Fibroblast of skin of scalp (primary cell): ENCODE measurements at regions not wholly inside any gene's neighbourhood (a gene's known extent, or its start where the extent isn't known, plus 50 kb on each side); places are given as distances from the start of the nearest gene placed in this dataset.
A peak's percentile ranks its signal among the peaks of the same experiment; 100 is the strongest.
"Not testable (repeated sequence)": the region's sequence is repeated elsewhere in the genome, so short reads cannot be mapped to it uniquely, and the experiment has no call there.

Source experiments
- DNase-seq: peaks from one replicate; pipeline ENCODE4 v3.0.0-alpha.2; 2013

DNA sequence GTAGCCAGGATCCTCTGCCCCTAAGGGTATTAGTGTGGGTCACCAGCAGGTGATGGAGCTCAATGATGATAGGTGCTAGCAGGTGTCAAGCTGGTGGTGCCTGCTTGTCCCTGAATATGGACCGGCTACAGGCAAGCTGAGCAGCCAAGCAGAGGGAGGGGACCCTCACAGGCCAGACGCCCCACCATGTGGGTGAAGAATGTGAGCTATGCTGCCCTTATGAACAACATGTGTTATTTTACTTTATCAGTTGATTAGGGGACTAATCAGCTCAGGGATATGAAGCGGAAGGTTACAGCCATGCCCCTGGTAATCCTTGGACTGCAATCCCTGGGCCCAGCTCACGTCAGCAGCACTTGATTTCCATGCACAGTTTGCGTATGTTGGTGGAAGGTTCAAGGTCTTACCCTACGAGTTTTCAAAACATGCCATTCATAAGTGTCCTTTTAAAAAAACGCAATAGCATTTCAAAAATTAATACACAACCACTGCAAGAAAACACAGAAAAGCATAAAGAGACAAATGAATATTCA lies 106.0 kb downstream of the CDC7 start:
- DNase-seq: no peak

DNA sequence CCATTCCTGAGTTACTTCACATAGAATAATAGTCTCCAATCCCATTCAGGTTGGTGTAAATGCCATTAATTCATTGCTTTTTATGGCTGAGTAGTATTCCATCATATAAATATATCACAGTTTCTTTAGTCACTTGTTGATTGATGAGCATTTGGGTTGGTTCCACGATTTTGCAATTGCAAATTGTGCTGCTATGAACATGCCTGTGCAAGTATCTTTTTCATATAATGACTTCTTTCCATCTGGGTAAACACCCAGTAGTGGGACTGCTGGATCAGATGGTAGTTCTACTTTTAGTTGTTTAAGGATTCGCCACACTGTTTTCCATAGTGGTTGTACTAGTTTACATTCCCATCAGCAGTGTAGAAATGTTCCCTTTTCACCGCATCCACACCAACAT lies 107.0 kb downstream of the CDC7 start:
- not testable (repeated sequence) for DNase-seq

DNA sequence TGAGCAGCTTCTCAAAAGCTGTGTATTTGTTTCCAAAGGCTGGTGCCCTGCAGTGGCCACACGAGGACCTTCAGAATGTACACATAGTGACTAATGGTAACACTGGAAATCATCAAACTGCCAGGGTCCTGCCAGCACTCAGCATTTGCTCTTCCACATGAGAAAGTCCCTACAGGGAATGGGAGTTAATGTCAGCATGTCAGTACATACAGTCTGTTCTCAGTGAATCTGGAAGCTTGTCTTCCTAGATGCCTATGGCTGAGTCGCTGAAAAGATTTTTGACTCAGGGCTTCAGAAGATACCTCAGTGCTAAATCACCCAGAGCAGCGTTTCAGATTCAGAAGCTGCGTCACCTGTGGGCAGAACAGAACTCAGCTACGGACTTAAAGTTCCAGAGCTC lies 108.2 kb downstream of the CDC7 start:
- peak; percentile 90 for DNase-seq

DNA sequence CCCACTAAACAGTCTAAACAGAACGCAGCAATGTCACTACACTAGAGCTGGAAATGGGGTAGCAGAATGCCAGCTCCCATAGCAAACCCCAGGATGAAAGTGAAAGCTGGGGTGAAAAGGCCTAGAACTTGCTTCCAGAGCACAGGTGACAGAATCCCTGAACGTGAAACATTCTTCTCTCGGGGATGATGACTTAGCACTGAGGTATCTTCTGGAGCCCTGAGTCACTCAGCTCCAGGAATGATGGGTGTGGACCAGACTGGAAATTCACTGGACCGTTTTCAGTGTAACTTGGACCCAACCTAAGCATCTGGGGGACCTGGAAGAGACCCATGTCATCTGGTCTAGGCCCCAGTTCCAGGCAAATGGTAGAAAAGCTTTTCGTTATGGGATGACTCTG lies 108.9 kb downstream of the CDC7 start:
- DNase-seq: peak; percentile 77

DNA sequence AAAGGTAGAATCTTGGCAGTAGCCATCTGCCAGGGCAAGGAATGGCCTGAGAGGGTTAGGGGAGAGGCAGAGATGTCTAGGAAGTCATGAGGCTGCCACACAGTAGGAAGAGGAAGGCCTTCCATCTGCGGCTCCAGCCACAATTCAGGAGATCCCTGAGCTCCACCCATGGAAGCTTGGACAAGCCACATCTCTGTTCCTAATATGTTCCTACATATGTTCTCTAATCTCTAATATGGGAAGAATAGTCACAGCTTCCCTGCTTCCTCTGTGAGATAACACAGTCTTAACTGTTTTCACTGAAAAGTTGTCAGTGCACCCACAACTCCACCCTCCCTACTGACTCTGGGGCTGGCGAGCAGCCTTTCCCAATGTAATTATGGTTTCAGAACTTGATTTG lies 109.5 kb downstream of the CDC7 start:
- no peak for DNase-seq

DNA sequence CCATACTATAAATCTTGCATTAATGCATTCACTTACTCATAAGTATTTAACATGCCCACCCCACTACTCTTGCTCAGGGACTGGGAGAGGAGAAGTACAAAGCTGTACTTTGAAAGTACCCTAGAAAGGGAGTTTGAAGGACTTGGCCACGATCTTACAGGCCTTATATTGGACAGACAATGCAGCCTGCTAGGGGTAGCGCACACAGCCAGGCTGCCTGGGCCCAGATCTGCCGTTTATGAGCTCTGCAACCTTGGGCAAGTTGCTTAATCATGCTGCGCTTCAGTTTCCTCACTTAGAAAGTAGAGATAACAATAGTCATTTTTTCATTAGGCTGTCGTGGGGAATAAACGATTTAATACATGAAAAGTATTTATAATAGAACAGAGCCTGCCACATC lies 110.1 kb downstream of the CDC7 start:
- no peak for DNase-seq

DNA sequence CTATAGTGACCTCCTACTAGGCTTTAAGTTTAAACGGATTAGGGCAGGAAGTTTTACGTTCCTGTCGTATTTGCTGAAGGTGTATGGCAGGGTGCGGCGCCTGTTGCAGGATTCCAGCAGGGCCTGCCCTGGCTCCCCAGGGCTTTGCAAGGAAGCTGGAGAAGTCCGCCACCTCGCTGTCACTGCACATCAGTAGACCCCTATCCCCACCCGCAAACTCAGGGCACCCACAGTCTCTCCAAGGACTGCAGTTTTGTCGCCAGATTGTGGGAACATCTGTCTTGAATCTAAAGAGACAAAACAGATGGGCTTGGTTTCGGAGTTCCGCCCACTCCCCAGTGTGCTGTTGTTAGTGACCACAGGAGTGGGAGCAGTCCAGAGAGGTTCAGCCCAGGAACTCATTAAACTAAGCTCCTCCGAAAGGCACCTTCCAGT lies 110.8 kb downstream of the CDC7 start:
- DNase-seq: peak; percentile 69

GRCh38 chr1:91613595-91613994 lies 112.9 kb downstream of the CDC7 start:
- peak; percentile 57 for DNase-seq

GRCh38 chr1:91616712-91617111 lies 116.1 kb downstream of the CDC7 start:
- DNase-seq: no peak

- DNase-seq: no peak
Observed at GRCh38 chr1:91617285-91617765, 116.7 kb downstream of the CDC7 start.

DNA sequence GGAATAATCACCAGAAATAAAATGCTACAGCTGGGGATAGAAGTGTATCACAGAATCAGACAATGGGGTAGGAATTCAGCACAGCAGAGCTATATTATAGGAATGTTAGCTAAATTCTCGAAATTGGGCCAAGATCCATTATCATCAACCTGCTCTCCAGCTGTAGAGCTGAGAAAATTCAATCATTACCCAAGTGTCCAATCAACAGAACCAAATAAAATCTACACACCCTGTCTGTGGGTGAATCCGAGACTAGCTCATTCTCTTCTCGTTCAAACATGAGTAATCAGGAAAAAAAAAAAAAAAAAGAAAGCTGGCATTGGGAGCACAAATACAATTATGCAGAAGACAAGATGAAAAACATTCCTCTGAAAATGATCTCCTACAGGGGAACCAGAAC lies 119.2 kb downstream of the CDC7 start:
- DNase-seq: peak; percentile 19

- no peak for DNase-seq
Observed at GRCh38 chr1:91621360-91621759, 120.7 kb downstream of the CDC7 start.

DNA sequence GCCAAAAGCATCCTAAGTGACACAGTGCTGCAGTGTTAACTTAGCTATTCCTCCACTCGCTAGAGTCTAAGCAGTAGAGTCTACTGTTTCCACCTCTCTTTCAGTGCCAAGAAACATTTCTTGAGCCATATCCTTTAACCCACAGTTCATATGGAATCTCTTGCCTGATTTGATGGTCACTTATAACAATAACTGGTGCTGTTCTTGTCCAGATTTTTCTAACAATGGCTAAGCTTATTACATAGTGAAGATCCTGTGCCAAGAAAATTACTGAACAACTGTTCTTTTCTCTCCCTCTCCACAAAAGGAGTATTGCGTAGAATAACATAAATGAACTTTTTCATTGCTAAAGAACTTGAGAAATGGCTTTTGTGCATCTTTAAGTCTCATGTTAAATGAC lies 121.3 kb downstream of the CDC7 start:
- DNase-seq: no peak

DNA sequence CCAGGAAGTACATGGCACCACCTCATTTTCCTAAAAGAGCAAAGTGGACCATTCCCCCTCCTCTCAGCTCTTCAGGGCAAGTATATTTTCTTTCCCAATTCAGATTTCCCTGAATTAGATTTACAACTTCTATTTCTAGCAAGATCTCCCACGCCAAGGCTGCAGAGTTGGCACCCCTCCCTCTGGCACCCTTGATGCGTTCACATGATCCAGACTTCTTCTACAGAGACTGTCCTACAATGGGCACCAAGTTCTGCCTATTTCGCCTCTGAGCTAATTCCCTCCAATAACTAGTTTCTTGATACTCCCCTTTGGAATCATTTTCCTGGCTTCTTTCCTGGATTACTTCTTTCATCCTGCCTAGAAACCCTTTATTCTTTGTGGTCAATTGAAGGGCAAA lies 122.0 kb downstream of the CDC7 start:
- no peak for DNase-seq

- no peak for DNase-seq
Observed at GRCh38 chr1:91623020-91623419, 122.4 kb downstream of the CDC7 start.

DNA sequence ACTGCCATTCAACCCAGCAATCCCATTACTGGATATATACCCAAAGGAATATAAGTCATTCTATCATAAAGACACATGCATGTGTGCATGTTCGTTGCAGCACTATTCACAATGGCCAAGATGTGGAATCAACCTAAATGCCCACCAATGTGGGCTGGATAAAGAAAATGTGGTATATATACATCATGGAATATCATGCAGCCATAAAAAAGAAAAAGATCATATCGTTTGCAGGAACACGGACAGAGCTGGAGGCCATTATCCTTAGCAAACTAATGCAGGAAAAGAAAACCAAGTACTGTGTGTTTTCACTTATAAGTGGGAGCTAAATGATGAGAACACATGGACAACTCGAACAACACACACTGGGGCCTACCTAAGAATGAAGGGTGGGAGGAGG lies 123.7 kb downstream of the CDC7 start:
- DNase-seq: no peak
